Eye (tissue), 1 donor: ENCODE measurements at regions not wholly inside any gene's neighbourhood (a gene's known extent, or its start where the extent isn't known, plus 50 kb on each side); places are given as distances from the start of the nearest gene placed in this dataset.
"Not testable (repeated sequence)": the region's sequence is repeated elsewhere in the genome, so short reads cannot be mapped to it uniquely, and the experiment has no call there.

Experiments
- DNase-seq: peaks from one replicate; pipeline ENCODE4 v3.0.0-alpha.2; 2015

DNA sequence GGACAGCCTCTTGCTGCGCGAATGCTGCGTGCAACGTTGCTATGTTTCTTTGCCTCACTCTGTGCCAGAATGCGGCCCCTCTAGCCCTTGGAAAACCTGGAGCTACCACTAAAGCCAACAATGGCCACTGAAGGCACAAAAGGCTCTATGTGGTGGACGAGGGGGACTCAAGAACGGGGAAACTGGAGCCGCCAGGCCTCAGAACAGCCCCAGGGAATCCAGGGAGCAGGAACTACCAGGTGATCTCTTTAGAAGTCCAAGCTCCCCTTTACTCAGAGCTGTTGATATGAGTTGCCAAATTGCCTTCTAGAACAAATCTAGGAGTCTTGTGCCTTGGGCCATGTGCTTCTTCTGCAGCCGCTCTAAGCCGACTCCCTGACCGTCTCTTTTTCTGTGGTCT, 113.8 kb upstream of the ERRFI1 start:
- no peak for DNase-seq

DNA sequence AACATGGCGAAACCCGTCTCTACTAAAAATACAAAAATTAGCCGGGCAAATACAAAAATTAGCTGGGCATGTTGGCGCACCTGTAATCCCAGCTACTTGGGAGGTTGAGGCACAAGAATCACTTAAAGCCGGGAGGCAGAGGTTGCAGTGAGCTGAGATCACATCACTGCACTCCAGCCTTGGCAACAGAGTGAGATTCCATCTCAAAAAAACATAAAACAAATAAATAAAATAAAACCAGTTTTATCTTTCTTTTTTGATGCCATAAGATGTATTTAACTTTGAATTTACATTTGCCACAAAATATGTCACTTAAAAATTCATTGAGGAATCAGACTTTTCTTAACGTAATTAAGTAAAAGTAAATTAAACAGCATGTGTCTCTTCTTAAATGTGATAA, 113.3 kb upstream of the ERRFI1 start:
- no peak for DNase-seq

DNA sequence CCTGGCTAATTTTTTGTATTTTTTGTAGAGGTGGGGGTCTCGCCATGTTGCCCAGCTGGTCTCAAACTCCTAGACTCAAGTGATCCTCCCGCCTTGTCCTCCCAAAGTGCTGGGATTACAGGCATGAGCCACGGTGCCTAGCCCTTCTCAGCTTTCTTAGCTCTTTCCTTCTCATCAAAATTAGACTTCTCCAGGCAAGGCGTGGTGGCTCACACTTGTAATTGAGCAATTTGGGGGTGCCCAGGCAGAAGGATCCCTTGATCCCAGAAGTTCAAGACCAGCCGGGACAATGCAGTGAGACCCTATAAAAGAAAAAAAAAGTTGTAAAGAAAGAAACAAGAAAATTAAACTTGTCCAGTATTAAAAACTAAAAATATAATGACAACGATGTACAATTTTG, 112.6 kb upstream of the ERRFI1 start:
- DNase-seq: no peak

DNA sequence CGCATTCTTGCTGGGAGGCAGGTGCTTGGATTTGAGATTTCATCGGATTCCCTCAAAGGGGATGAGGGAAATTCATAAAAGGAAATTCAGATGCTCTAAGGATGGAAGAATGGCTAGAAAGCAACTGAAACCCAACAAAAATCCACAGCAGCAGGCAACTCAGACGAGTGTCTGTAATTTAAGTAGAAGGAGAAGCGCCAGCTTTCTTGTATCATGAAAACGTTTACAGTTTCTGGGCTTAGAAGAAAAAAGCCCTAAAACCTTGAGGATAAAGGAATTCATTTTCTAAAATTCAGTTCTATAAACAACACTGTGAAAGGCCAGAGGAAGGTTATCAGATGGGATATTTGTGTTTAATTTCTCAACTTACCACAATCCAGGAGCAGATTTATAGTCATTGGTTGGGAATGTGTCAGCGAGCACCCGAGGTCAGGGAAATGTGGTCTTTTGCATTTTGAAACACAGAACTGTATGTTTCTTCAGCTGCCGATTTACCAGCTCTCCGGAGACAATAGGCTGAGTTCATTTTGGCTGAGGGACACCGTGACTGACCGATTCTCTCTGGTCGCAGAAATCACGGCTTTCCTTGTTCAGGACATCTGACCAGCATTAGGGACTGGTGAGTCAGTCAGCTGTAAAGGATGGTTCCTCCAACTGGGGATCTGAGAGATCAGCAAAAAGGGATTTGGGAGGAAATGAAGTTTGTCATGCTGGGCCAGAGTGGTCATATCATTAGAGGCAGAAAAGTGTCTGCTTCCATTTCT, 111.6 kb upstream of the ERRFI1 start:
- DNase-seq: peak; percentile 66

DNA sequence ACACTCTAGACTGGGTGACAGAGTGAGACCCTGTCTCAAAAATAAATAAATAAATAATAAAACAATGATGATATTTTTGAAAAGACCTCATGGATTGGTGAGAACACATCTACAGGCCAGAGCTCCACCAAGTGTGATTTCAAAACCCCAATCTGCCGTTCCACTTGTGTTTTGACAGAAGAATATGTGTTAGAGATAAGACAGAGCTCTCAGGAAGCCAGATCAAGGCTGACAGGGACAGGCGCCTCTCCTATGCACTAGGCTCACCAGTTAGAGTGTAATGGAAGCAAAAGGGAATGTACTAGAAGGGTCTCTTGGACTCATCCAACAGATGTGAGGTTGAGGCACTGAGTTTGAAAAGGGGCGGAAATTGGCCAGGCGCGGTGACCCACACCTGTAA, 110.7 kb upstream of the ERRFI1 start:
- DNase-seq: no peak

DNA sequence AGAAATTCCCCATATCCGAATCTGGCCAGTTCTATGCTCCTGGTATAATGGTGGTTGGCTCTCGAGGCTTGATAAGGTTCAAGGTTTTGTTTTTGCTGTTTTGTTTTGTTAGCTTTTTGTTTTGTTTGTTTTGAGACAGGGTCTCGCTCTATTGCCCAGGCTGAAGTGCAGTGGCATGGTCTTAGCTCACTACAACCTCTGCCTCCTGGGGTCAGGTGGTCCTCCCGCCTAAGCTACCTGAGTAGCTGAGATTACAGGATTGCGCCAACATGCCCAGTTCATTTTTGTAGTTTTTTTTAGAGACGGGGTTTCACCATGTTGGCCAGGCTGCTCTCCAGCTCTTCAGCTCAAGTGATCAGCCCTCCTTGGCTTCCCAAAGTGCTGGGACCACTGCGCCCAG, 109.1 kb upstream of the ERRFI1 start:
- no peak for DNase-seq

DNA sequence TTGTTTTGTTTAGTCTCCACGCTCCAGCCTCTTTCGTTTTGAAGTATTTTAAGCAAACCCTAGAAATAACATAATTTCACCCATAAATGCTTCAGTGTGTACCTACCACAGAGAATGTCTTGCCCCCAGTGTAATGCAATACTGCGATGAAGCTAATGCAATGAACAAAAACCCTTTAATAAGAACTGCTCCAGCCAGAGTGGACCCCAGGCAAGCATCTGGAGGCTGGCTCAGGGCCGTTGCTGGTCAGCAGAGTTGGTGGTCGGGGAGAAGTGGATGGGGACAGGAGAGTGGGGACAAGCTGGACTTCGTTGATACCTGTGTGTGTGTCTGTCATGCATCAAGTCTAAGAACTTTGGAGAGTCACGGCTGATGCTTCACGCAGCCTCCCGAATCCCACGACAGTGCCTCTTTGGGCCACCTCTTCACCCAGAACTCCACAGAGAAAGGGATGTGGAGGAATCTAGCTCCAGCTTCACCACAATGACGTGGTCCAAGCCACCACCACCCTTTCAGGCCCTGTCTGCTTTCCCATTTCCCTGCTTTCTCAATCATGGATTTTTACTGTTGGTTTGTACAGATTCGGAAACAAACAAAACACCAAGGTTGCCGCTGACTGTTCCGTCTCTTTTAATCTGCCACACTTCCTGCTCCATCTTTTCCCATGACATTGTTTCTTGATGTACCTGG, 108.6 kb upstream of the ERRFI1 start:
- DNase-seq: no peak

DNA sequence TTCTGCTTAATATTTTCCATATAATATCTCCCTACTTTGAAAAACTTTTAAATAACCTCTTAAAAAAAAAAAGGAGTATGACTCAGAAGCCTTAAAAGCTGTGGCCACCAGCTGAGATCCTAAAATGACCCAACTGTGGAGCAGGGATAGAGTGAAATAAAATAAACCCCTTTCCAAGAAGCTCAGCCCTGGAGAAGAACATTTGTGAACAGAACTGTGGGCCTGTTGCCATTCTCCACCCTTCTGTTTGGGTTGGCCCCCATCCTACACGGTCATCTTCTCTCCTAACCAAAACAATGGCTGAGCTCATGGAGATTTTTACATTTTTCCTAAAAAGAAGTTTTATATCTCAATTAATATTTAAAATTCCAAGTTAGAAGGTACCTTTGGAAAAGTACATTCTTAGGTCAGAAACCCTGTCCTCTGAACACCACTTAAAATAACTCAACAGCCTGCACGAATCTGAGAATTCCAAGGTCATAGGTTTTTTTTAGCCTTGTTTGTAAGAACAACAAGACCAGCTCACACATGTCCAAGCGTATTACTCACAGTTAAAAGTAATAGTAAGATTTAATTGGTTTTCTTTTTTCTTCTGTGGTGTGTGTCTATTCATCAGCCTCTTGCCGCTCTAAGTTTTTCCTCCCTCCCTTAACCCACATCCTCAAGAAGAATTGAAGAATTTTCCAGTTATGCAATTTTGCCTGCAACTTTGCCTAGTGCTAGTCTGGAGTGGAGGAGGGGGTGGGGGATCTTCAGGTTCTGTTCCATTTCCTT, 107.7 kb upstream of the ERRFI1 start:
- DNase-seq: peak; percentile 63

DNA sequence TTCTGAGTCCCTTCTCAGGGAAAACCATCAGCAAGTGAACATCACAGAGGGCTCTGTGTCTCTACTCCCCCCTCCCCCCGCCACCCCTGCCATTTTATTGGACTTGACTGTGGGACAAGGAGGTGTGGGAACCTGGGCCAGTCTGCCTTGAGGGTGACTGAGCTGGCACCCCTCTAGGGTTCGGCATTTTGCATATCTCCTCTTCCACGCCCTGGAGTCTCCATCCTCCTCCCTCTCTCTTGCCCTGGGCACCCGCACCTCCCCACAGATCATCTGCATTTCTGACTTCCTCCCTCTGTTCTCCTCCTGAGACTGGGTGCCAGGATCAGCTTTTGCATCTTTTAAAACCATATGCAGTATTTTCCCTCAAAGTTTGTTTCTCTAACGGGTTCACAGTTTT, 107.1 kb upstream of the ERRFI1 start:
- DNase-seq: no peak

DNA sequence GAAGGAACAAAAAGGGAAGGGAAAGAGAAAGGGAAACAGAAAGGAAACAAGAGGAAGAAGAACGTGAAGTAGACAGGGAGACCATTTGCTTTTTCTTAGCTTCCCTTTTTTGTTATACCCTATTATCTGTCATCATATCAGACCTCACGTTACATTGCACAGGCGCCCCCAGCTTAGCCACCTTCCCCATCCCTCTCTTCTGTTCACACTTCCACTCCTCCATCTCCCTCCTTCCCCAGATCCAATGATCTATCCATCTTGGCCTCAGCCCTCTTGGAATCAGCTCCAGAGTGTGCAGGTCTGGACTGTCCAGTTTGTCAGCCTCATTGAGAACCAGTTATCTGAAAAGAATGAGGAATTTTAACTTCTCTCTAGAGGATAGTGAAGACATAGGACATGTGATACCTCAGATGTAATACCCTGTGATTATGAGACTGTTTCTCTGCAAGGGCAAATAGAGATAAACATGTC, 101.1 kb upstream of the ERRFI1 start:
- DNase-seq: no peak

DNA sequence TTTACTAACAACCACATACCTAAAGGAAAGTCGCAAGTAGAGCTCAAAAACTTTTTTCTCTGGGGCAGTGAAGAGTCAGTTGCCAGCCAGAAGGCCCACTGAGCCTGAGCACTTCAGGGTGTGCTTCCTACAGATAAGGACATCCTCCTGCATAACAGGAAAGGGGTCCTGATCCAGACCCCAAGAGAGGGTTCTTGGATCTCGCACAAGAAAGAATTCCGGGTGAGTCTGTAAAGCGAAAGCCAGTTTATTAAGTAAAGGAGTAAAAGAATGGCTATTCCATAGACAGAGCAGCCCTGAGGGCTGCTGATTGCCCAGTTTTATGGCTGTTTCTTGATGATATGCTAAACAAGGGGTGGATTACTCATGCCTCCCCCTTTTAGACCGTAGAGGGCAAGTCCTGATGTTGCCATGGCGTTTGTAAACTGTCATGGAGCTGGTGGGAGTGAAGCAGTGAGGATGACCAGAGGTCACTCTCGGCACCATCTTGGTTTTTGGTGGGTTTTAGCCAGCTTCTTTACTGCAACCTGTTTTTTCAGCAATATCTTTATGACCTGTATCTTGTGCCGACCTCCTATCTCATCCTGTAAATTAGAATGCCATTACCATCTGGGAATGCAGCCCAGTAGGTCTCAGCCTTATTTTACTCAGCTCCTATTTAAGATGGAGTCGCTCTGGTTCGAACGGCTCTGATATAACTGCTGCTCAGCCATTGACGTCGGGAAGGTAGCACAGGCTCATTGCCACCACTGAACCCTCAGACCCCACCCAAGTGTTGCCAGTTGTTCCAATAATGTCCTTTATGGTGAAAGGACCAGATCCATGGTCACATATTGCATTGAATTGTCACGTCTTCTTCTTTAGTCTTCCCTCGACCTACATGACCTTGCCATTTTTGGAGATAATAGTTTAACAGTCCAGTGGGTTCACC, 96.6 kb upstream of the ERRFI1 start:
- no peak for DNase-seq

DNA sequence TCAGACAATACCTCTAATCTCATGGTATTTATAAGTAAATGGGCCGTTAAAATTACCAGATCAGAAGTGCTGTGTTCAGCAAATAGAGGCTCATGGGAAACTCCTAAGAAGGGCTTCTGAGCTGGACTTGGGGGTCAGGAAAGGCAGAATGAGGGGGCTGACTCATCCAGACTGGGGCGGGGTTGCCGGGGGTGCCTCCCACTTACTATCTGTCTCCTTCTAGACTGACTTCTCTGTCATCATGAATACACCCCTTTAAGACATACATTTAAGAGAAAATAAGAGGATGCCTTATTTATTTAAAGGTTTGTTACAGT, 96.0 kb upstream of the ERRFI1 start:
- no peak for DNase-seq

DNA sequence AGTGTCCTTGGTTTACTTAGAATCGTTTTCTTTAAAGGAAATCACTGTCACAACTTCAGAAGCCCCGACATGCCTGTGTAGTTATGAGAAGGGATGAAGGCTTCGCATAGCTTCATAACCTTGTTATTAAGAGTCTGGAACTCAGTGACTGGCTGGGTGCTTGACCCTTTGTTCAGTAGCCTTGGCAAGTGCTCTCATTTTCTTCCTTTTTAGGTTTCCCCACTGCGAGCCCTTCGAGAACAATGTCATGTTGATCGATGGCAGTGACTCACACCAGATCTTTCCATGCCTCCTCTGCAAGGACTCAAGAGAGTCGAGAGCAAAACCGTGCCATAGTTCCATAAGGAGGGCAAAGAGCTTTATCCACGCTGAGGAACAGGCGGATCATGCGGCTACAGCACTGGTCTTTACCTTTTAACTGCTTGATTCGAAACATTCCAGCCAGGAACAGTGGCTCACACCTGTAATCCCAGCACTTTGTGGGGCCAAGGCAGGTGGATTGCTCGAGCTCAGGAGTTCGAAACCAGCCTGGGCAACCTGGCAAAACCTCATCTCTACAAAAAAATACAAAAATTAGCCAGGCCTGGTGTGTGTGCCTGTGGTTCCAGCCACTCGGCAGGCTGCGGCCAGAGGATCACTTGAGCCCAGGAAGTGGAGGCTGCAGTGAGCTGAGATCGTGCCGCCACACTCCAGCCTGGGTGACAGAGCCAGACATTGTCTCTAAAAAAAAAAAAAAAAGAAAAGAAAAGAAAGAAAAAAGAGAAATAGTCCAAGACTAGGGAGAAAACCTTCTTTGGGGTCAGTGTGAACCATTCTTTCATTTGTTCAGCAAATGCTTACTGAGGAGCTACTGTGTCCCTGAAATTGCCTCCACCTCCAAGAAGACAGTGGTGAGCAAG, 95.4 kb upstream of the ERRFI1 start:
- DNase-seq: no peak

DNA sequence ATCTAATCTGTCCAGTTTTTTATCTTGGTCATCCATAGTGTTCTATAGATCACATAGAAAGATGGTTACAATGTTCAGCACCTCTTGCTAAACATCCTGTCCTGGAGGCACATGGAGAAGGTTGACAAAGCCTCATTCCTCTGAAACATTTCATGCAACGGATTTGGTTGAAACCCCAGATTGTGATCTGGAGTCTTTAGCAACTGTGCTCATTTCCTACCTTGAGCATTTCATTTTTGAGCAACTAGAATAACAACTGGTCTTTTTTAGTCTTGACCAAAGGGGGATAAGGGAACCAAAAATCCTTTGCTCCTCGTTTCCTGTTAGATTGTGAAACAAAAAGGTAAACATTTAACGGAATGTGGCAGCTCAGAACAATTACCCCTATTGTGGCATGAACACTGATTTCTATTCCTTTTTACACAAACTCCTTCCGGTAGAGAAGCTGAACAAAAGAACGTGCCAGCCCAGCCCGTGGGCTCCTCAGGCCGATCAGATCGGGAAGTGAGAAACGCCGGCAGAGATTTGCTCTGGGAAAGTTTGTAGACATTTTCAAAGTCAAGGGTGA, 94.7 kb upstream of the ERRFI1 start:
- no peak for DNase-seq

DNA sequence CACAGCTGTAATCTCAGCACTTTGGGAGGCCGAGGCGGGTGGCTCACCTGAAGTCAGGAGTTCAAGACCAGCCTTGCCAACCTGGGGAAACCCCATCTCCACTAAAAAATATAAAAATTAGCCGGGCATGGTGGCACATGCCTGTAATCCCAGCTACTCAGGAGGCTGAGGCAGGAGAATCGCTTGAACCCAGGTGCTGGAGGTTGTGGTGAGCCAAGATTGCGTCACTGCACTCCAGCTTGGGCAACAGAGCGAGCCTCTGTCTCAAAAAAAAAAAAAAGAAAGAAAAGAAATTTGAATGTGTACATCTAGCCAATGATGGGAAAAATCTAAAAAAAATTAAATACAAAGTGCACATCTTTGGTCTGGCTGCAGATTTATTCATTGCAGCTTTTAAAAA, 92.6 kb upstream of the ERRFI1 start:
- DNase-seq: not testable (repeated sequence)

DNA sequence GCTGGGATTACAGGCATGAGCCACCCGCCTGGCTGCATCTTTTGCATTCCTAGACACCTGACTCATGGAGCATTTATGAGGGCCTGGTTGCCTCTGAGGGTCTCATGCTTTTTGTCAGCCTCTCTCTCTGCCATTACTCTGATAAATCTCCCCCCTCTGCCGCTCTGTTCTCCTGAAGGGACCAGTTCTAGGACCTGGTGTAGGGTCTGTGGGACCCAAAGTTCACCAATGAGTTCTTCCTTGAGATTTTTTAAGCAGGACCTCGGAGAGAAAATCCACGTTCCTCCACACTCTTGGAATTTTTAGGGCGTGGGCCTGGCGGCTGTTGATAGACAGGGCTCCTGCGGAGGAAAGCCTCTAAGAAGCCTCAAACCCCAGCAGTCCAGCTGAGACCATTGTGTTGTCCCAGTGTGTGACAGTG, 91.9 kb upstream of the ERRFI1 start:
- no peak for DNase-seq

DNA sequence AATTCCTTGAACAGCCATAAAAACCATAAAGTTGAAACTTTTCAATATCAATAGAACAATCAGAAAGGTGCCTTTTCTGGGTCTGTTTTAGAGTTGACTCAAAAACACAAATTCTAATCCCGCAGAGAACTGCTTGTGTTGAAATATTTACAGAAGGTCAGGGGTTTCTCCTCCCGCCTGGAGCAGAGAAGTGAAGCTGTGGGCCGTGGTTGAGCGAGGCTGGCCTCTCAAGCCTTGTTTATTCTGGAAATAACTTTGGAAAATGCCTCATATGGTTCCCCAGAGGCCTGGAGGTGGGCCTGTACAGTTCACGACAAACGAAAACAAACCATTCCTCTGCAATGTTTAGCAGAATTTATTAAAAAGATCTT, 90.8 kb upstream of the ERRFI1 start:
- DNase-seq: peak; percentile 62

DNA sequence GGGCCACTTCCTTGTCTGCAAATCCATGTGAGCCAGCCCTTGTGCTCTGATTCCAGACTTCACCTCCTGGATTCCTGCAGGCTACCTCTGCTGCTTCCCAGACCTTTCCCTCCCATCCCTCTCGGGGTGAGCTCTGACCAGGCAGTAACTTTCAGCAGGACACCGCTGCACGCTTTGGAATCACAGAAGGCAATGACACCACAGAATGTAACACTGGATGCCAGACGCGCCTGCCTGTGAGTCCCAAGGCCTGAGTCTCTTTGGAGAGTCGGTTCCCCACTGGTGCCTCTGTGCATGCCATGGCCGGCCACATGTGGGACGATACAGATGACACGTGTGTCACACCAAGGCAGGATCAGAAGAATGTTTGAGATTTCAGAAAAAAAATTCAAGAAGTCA, 89.7 kb upstream of the ERRFI1 start:
- no peak for DNase-seq

DNA sequence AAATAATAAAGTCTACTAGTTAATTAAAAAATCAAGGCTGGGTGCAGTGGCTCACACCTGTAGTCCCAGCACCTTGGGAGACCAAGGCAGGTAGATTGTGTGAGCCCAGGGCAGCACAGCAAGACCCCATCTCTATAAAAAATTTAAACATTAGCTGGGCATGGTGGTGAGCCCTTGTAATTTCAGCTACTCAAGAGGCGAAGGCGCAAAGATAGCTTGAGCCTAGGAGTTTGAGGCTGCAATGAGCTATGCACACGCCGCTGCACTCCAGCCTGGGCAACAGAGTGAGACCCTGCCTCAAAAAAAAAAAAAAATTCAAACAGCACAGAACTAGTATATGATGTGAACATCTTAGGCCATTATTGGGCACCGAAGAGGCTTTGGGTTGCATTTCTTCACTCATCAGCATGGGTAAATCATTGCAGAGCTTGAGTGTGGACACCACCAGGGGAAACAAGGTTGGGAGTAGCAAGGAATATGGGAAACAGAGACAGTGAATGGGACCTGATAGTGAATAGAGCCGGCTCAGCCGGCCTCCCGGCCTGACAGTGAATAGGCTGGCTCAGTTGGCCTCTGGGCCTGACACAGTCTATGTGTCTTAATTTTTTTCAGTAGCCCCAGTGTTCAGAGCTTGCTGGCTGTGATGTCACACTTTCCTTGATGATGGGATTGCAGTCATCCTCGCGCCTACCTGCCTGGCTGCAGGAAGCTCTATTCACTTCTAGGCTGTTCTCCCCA, 89.1 kb upstream of the ERRFI1 start:
- DNase-seq: no peak
